LHCN-M2 (cell line): ENCODE measurements at regions not wholly inside any gene's neighbourhood (a gene's known extent, or its start where the extent isn't known, plus 50 kb on each side); places are given as distances from the start of the nearest gene placed in this dataset.

Source experiments
- DNase-seq: peaks from one replicate; pipeline ENCODE4 v3.0.0-alpha.2; 2012; ENCODE audit warnings: low read depth

DNA sequence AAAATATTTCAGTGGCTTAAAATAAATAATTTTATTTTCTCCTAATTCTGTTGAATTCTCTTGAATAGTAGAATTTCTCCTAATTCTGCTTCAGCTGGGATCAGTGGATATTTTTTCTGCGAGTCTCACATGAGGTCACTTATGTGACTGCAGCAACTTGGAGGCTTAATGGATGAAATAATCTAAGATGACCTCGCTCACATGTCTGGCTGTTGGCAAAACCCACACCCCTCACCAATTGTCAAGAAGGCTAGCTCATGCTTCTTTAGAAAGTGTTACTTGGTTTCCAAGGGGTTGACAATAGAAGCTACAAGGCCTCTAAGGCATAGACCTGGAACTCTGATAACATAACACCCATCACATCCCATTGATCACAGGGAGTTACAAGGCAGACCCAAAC is 156.9 kb upstream of the DPYD start:
- DNase-seq, result peak; percentile 29

DNA sequence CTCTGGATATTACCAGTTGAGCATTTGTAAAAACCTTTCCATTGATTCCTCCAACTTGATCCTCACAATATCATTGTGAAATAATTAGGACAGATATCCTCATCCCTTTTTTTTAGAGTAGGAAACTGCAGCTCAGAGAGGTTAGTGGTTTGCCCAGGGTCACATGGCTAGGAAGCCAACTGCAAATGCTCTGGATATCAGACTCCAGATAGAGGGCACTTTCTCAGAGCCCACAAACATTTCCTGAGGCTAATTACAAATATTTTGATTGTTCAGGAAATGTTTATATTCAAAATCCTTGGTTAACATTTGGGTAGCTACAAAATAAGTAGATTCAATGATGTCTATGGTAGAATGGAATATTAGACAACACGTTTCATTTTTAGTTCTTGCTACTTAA is 154.8 kb upstream of the DPYD start:
- no peak for DNase-seq

DNA sequence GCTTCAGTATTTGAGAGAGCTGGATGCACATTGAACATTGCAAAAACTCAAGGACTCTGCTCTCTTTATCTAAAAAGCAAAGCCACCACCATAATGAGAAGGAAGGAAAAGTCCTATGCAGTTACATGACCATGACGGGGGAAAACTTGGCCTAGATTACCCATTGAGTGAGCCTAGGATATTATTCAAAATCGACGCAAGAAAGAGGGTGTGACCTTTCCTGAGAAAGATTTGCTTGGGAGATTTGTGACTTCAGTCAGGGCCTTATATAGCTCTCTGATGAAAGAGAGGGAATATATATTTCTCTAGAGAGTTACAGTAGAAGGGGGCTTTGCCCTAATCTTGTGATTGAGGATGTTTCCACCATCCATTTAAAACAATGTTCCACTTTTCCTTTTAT is 153.0 kb upstream of the DPYD start:
- no peak for DNase-seq

DNA sequence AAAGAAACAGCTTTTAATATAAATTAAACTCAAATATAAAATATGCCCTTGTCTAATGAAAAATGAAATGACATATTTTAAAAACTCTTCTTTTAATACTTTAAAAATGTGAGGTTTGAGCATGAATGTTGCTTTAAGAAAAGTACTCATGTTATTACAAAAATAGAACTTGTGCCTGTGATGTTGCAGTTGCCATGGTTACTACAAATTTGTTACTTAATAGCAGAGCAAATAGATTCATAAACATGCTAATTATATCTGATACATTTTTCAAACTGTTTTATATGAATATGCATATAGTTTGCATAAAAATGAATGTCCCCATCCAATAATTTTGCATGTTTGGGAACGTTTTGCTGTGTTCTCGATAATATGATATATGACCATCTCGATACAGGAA is 152.3 kb upstream of the DPYD start:
- no peak for DNase-seq

DNA sequence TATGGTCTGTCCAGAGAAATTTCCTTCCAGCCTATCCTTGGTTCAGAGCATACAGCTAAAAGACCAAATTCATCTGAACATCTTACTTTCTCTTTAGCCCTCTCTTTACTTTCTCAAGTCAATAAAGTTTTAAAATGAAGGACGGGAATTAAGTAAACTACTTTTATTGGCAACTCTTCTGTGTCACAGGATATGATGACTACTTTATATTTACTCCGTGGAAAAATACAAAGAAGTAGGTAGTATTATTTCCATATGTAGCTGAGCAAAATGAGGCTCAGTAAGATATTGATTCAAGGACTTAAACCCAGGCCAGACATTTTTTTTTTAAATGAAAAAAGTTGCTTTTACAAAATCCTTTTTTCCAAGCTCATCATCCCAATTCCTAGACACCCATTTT is 151.2 kb upstream of the DPYD start:
- no peak for DNase-seq

DNA sequence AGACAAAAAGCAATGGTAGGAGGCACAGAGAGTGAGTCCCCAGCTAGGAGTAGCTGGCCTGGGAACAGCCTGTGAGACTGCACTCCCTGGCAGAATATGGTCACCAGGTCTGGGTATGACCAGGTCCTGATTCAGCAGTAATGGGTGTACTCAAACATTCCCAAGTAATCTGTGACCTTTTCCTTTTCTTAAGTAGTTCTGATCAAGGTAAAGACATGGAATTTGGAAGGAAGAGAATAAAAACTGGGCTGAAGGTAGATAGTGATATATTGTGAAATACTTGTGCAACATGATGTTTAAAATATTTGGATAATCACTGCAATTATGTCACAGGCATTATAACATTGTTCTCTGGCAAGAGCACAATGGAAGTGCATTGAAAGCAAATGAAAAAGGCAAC is 147.2 kb upstream of the DPYD start:
- no peak for DNase-seq

DNA sequence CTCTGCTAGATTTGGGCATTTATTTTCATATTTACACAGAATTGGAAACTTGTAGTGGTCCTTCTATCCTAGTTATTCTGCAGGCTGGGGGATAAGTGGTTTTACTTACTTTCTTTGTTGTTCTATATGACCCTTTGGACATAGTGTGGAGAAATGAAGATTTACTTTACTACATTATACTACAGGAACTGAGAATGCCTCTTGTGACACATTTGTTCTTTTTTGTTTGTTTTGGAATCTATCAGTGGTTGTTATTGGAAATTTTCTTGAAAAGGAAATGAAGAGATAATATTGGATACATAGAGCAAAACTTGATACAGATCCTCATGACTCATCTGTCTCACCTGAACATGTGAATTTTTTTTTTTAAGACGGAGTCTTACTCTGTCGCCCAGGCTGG is 146.1 kb upstream of the DPYD start:
- DNase-seq, result no peak

DNA sequence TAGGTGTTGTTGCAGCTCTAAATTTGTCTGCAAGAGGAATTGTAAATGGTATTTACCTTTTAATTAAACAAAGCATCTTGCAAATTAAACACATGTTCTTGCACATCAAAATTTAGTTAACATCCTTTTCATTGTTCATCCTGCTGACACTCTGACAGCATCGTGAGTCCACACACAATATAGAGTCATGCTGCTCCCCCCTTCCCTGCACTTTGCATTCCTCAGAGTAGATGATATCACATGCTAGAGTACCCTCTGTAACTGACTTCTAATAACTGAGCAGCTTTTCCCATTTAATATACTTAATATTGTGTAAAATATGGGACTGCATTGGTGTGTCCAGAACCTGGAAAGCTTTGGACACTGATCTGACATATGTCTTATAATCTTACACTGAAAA is 138.8 kb upstream of the DPYD start:
- DNase-seq, result peak; percentile 40

DNA sequence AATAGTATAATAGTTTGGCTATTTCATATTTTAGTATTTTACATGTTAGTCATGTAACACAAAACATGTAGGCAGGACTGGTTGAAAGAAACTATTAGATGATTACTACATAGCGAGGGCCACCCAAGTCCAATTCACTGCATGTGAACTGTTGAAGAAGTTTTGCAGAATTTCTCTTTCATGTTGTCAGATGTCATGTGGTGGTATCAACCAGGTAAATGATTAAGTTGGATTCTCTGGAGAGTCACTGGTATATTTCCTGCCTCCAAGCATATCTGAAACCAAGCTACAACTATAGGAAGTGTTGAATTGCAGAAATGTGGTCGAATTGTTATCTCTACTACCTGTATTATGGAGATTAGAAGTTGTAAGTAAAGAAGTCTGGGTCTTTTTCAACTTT is 137.8 kb upstream of the DPYD start:
- DNase-seq, result no peak

DNA sequence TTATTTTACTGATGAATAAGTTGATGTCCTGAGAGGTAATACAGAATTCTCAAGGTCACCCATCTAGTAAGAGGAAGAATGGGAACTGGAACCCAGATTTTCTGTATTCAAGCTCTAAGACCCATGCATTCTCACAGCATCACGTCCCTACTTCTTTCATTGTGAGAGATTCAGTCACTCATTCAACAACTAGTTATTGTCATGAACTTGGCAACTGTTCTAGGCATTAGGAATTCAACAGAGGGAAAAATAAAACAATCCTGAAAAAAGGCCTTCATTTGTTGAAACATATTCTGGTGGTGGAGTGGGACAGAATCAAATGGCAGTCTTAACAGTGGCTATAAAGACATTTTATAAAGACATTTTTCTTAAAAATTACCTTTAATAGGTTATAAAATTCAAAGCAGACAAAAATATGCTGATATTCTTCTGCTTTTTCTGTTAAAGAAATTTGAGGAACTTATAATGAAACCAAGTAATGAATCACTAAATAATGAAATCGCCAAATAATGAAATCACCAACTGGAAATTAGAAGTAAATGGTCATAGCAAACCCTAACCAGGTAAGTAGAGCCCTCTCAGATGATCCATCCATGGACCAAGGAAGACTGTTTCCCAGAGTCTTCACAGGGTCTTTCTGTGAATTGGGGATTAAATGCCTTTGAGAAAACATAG is 136.5 kb upstream of the DPYD start:
- no peak for DNase-seq

DNA sequence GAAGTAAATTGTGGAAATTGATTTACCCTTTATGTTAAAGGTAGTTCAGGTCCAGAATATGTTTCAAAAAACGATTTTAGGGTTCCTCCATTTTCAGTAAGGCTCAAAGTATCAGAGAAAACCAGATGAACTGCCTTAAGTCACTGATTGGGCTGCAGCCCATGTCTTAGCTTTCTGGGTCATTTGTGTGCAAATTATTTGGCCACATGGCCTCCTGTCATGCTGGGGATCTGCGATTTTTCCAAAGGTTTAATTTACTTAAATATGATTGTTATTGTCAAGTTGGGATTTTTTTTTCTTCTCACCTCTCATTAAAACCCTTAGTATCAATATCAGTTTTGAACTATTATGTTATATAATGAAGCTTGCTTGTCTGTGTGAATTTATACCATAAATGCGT is 135.9 kb upstream of the DPYD start:
- no peak for DNase-seq

DNA sequence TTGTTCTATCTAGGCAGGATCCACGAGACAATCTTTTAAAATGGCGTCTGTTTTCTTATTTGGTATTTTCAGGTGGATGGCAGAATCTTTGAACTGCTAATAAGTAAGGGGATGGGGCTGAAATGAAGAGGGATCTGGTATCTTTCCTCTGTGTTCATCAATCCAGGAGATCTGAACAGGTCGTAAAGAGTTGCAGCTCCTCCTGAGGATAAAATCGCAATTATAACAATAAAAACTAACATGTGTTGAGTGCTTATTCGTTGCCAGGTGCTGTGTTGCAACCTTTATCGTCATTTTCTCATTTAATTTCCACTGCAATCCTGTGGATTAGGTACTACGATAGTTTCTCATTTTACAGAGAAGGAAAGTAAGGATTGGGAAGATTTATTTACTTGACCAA is 134.6 kb upstream of the DPYD start:
- DNase-seq, result no peak

DNA sequence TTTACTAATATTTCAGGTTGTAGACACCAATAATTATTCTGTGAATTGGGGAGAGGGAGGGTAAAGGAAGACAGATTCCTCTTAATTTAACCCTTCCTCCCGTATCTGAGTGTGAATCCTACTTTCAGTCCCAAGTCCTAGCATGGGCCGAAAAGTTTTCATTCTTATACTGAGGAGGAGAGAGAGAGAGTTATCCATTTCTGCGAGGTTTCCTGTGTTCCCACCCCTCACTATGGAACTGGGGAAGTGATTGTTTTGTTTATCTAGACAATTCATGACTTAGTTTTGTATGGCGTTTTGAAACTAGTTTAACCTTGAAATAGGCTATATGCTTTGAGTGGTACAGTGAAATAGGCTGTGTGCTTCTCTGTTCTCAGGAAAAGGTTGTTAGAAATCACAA is 134.0 kb upstream of the DPYD start:
- no peak for DNase-seq

DNA sequence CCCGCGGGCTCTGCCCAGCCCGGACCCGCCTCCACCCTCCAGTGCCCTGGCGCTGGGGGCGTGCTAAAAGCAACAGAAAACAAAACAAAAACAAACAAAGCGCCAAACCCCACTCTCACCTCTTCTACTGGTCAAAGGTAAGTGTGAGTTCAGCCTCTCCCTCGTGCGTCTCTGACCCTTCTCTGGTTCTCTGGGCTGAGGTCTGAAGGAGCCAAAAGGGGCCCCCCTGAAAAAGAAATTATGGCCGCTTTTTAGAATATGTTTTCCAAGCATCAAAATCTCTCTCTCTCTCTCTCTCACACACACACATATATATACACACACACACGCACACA is 133.5 kb upstream of the DPYD start:
- DNase-seq, result no peak

DNA sequence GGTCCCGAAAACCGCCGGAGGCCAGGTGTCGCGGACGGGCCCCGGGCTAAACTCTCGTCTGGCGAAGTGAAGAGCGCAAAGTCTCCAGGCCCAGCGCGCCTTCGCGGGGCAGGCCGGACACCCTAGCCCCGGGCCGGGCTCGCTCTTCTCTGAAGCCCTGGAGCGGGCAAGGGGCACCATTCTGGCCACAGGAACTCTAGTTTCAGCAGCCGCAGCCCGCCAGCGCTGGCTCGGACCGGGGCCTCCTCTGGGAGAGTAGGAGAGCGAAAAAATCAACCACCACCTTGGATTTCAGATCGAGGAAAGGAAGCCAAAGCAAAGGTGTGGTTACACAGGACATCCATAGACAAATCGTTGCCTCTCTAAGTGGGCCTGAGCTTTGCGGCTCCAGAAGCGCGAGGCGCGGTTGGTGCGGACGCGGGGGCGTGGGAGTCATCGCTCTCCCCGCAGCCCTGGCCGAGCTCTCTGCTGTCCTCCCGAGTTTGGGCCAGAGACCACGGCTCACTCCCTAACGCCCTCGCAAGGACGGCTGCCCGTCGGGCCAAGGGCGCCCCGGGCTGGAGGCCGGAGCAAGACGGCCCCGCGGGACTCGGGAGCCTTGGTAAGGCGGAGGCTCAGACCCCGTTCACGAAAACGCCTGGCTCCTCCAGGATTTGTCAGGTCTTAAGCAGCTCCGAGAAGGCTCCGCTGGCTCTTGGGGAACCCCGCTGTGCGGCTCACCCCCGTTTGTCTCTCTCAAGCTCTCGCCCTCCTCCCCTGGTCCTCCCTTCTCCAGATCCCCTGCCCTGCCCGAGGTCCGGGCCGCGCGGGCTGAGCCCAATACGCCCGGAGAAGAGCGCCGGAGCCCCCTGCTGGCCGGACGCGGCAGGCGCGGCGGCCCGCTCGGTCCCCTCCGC is 132.9 kb upstream of the DPYD start:
- DNase-seq, result peak; percentile 84

DNA sequence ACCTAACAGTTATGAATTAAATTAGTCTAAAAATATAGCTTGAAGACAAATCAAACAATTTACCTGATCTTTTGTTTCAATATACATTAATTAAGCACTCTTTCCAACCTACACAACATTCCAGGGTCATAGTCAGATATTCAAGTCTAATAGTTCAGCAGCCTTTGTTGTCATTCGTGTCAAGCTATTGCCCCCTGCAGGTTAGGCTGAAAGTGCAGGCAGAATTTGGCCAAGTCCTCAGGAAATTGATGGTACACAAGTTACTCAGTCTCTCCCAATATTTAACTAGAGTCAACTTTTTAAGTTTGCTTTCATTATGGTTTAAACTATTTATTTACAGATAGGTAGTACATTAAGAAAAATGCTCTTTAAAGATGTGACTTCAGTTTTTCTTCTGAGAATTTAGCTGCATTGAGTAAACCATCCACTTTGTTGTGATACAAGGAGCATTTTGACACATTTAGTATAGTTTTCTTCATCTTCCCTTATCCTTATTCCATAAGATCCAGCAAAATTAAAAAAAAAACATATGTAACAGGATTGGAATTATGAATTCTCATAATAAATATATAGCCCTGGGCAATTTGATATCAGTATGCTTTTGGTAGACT is 130.3 kb upstream of the DPYD start:
- peak; percentile 74 for DNase-seq

DNA sequence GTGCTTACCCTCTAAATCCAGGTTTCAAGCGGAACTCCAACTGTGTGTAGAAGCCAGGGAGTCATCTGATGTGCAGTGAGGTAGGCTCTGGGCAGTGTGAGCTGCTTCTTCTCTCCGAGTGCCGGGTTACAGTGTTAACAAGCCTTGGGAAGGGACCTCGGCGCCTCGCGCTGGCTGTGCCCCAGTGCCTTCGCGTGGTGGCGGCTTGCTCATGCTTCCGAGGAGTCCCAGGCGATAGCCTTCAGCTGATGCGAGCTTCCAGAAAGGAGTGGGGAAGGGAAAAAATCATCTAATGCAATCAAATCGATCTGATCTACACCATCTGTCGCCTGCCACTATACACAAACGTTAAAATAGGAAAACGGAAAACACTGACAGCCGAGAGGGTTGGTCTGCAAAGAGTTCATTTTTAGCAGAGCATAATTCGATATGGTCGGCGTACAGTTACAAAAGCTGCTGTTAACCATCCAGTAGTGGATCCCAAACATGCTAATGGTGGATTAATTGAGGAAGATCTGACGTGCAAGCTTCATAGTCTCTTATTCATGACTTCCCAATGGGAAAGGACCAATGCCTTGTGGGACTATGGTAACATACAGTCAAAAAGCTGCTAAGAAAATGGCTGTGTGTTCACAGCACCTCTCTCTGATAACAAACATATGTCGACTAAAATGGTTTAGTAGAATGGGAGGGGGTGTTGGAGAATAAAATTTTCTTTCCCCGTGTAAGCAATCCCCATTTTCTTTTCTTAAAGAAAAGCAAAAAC is 128.7 kb upstream of the DPYD start:
- DNase-seq, result no peak

DNA sequence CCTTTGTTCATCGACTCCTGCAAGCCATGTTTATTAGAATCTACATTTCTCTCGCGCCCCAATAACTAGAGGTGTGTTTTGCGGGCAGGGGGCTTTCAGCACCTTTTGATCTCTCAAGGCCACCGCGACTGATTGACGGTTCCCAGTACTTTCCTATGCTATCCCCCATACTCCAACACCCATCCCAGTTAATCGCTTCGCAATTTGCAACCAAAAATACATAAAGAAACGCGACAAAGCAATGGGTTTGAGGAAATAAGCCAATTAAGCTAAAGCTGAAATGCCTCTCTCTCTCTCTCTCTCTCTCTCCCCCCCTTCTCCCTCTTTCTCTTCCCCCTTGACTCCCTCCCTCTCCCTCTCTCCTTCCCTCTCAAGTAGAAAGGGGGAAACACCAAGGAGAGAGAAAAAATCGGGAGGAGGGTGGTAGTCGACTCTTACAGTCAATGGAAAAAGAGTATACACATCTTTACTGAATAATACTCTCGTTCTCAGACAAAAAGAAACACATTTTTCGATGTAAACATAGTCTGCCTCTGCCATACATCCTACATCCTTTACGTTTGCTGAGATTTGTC is 128.0 kb upstream of the DPYD start:
- DNase-seq, result no peak

DNA sequence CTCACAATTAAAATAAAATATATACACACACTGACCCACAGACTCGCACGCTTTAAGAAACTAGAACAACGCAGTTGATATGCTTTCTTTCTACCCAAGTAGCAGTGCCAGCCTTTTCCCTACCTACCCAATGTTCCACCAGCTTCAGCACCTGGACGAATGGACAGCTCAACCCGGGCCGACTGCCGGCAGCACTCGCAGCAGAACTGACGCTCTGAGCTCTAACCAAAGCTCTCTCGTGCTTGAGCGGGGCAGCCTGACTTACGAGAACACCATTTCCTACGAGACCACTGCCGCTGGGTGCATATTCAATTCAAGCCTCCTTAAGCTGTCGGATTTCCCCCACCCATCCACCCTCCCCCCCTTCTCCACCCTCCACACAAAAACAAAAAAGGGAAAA is 127.4 kb upstream of the DPYD start:
- peak; percentile 91 for DNase-seq

DNA sequence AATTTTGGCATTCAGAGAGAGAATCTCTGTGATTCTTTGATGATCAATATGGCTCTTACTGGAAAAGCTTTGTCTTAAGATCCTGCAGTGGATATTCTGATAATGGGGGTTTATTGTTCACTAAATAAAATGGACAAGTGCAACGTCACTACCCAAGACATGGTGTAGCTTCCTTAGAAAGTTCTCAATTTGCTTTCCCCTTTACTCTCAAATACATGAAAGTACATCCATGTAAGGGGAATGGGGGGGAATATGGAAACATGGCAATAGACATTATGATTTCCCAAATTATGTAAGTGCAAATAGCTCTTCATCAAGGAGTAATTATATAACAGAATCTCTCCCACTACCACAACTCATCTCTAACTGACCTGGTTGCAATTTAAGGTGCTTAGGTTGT is 126.3 kb upstream of the DPYD start:
- no peak for DNase-seq

DNA sequence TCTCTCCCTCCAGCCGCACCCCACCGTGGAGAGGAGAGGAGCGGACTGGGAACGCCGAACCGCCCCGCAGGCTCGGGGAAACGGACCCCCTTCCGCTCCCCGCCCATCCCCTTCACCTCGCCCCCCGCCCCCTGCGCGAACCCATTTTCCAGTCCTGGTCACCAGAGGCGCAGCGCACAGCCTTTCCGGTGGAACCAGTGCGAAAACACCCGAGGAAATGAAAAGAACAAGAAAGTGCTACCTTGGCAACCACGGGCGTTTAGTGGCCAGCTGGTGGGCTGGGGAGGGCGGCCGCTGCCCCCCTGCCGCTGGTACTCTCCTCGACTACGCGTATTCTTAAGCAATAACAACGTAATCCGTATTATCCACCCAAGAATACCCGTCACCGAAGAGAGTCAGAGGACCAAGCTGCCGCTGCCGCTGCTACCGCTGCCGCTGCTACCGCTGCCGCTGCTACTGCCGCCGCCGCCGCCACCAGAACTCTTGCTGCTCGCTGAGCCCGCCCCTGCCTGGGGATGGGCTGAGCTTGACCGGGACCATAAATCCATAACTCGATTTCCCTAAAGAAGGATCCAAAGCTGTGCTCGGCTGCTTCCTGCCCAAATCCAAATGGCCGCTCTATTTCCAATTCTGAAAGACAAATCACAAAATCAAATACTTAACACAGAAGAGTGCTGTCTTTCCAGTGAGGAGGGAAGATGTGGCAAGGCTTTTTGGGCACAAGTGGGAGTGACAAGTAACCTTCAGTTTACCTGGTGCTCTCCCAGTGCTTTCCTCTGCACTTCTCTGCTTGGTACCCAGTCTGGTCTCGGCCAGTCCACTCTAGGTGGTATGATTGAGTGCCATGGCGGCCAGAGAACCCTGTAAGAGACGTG is 125.2 kb upstream of the DPYD start:
- peak; percentile 51 for DNase-seq
